Amniotic stem cell (primary cell): ENCODE measurements at regions not wholly inside any gene's neighbourhood (a gene's known extent, or its start where the extent isn't known, plus 50 kb on each side); places are given as distances from the start of the nearest gene placed in this dataset.
"Not testable (repeated sequence)": the region's sequence is repeated elsewhere in the genome, so short reads cannot be mapped to it uniquely, and the experiment has no call there.

Source experiments
- DNase-seq: peaks from one replicate; lab custom pipeline; 2025; lab: John Stamatoyannopoulos, UW

DNA sequence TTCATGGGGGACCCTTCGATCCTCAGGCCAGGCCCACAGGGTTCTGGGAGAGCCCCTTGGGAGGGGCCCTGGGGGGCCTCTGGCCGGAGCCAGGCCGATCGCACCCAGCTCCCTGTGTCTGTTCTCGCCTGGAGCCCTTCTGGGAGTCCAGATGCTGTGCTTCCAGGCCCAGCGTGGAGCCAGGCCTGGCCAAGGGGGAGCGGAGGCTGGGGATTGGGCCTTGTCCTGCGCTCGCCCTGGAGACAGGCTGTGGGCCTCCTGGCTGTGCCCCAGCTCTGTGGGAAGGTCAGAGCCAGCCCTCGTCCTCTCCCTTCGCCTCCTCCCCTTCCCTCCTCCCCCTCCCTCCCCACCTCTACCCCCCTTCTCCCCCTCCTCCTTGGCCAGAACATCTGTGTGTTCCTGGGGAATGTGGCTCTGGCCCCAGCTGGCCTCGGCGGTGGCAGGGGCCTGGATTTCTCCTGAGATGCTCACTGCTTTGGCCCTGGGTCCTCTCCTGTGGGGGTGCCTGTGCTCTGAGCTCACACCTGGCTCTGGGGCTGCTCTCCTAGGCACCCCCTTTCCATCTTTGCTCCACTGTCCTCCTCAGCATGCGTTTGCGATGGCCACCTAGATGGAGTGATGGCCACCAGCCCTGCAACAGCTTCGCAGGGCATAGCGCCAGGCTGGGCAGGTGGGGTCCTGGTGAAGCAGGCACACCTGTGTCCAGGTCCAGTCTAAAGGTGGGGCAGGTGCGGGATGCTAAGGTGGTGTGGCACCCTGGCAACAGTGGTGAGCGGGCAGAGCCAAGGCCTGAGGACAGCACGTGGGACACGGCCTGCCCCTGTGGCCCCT, 90.6 kb upstream of the CIBAR2 start:
- no peak for DNase-seq

DNA sequence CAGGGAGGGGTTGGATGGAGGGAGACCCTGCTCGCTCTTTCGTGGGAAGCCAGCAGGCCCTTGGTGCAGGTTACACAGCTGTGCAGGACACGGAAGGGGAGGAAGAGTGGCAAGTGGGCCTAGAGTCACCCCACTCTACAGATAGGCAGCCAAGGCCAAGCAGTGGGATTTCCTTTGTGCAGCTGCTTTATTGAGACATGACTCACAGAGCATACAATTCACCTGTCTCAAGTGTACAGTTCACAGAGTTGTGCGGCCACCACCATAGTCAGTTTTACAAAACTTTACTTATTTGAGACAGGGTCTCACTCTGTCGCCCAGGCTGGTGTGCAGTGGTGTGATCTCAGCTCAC, 91.2 kb upstream of the CIBAR2 start:
- no peak for DNase-seq

DNA sequence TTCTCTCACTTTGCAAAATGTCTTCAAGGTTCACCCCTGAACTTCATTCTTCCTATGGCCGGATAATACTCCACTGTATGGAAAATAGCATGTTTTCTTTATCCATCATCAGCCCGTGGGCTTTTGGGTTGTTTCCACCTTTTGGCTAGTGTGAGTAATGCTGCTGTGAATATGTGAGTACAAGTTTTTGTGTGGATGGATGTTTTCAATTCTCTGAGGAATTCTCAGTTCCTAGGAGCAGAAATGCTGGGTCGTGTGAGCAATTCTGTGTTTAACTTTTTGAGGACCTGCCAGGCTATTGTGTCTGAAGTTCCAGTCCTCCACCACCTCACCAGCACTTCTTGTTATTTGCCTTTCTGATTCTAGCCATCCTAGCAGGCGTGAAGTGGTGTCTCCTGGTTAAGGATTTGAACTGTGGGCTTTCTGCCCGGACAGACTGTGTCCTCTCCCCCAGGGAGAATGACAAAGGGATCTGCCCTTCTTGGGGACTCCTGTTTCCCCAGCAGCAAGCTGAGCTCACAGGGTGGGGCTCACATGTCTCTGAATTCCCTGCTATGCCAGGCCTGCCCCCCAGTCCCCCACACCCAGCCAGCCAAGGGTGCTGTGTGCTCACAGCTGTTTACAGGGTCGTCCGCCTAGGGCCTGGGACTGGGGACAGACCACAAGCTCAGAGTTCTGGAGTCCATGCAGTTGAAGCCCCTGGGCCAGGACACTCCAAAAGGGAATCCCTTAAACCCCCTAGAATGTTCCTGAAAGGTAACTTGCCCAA, 92.2 kb upstream of the CIBAR2 start:
- peak; percentile 68 for DNase-seq

DNA sequence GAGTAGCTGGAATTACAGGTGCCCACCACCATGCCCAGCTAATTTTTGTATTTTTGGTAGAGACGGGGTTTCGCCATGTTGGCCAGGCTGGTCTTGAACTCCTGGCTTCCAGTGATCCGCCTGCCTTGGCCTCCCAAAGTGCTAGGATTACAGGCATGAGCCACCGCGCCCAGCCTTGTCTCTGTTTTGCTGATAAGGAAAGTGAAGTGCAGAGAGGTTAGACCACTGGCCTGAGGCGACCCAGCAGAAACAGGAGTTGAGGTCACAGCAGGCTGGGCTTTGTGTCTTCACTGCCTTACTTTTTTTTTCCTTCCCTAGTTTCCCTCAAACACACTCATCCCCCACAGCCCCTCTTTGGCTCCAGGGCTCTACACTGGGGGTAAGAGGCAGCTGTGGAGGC, 93.0 kb upstream of the CIBAR2 start:
- not testable (repeated sequence) for DNase-seq

DNA sequence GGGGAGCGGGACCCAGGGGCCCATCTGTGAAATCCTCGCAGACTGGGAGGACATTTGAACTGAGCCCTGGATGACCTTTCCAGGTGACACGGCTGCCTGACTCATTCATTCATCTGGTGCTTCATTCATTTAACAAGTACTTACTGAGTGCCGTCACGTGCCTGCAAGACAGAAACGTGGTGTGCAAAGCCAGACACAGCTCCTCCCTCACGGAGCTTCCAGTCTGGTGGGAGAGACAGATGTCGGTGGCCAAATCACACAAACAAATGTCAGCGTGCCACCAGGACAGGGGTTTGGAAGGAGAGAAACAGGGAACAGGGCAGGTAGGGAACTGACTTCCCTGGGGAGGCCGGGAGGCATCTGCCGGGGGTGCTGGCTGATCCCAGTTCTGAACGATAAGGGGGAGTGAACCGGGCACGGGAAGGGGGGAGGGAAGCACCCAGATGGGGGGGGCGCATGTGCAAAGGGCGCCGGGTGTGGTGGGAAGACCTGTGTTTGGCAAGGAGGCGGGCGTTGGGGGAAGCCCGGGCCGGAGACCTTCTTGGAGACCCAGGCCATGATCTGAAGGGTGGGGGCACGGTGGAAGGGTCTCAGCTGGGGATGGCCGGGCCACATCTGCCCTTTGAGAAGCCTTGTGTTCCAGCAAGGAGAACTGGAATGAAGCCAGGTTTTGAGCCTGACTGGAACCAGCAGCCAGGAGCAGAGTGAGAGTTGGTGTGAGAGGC, 93.6 kb upstream of the CIBAR2 start:
- DNase-seq, result no peak

DNA sequence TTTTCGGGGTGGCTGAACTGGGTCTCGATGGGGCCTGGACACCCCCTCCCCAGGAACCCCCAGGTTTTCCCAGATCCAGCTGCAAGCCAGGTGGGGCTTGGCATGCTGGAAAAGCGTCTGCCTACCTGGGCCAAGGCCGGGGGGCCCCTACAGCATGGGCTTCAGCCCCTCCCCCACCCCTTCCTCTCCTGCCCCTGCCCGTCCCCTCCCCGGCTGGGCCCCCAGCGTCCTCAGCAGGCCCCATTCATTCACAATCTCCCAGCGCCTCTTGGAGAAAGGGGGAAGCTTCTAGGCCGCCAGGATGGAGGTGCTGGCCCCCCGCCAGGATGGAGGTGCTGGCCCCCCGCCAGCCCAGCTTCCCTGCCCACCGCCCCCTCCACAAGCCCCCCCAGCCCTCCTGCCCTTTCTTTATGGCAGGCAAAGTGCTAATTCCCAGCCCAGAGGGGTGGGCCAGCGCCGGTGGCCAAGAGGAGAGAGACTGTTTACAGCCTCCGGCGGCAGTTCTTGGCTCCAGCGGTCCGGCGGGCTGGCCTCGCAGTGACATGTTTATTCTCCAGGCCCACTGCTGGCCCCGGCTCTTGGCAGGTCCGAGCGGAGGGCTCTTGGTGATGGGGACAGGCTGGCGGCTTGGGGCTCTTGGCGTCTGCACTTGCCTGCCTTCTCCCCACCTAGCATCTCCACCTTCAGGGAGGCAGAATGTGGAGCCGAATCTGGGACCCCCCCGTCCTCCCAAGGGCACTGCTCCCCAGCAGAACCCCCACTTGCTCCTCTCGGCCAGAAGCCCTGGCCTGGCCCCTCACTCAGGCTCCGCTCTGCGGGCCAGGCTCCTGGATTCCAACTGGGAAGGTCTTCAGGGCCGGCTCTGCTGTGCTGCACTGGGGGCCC, 94.4 kb upstream of the CIBAR2 start:
- no peak for DNase-seq

DNA sequence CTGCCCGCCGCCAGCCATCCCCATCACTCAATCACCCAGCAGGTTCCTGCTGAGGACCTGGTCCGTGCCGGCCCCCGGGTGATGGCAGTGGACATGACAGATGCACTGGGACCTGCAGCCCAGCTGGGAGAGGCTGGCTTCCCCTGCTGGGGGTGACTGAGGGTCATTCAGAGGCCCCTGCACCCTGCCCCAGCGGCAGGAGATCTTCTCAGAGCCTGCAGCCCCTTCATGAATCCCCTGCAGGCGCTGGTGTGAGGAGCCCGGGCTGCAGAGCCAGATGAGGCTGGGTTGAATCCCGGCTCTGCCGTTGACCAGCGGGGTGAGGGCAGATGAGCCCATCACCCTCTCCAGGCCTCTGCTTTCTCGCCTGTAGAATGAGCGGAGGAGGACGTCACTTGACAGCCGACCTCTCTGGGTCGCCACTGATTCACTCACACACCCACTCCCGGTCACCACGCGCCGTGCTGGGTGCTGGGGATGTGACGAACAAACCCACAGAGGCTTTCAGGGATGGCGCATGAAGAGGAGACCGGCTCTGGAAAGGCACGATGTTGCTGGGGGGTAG, 95.2 kb upstream of the CIBAR2 start:
- DNase-seq, result no peak

DNA sequence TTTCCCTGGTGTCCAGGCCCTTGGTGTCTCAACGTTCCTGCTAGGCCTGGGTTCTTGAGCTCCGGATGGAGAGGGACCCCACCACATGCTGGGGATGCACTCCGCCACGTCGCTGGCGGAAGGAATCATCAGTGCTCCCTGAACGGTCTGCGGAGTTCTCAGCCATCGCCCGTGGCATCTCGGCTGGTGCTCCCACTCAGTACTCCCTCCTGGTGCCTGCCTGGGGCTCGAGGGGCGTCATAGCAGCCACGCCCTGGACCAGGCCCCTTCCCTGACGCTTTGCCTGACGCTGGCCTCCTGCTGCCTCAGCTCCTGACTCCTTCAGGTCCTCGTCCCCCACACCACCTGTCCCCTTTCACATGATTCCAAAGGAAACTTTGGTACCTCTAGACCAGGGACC, 95.9 kb upstream of the CIBAR2 start:
- DNase-seq, result no peak

DNA sequence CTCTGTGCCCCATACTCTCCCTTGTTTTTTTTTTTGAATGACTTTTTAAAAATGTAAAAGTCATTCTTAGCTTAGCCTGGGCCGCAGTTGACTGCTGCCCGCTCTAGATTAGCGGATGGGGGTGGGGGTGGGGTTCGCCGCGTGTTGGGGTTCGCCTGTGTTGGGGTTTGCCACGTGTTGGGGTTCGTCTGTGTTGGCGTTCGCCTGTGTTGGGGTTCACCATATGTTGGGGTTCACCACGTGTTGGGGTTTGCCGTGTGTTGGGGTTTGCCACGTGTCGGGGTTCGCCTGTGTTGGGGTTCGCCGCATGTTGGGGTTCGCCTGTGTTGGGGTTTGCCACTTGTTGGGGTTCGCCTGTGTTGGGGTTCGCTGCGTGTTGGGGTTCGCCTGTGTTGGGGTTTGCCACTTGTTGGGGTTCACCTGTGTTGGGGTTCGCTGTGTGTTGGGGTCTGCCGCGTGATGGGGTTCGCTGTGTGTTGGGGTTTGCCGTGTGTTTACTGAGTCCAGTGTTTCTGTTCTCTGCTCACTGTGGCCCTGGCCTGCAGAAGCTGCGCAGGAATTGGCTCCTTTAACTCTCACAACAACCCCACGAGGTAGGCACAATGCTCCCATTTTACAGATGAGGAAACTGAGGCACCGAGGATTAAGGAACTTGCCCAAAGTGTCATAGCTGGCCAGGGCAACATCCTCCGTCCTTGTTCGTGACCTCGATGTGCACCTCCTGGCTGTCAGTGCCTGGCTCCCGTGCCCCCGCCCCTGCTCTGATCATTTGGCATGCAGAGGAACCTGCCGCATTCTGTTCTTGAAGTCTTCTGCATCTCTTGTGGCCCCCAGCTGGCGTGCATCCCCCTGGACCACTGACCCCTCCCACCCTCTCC, 96.6 kb upstream of the CIBAR2 start:
- DNase-seq, result no peak

DNA sequence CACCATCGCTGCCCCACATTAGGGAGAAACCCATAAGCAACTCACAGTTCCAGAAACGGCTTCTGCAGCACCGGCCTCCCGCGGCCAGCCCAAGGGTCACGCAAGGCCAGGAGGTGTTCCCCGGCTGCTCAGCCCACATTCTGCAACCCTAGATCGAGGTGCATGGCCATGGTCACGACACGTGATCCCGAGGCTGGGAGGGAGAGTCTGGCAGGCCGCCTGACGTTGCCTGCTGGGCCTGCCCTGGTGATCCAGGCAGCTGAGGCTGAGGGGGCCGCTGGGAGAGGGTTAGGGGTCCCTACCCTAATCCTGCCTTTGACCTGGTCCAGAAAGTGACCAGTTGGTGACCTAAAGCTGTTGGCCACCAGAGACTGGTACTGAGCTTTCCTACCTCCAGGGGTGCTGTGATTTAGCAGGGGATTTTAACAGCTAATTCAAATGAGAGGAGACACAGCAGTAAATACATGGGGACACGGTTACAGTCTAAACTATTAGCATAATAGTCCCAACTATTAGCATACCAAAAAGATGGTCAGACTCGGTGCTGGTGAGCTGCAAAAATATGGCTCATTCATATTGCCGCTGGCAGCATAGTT, 97.4 kb upstream of the CIBAR2 start:
- DNase-seq, result no peak

DNA sequence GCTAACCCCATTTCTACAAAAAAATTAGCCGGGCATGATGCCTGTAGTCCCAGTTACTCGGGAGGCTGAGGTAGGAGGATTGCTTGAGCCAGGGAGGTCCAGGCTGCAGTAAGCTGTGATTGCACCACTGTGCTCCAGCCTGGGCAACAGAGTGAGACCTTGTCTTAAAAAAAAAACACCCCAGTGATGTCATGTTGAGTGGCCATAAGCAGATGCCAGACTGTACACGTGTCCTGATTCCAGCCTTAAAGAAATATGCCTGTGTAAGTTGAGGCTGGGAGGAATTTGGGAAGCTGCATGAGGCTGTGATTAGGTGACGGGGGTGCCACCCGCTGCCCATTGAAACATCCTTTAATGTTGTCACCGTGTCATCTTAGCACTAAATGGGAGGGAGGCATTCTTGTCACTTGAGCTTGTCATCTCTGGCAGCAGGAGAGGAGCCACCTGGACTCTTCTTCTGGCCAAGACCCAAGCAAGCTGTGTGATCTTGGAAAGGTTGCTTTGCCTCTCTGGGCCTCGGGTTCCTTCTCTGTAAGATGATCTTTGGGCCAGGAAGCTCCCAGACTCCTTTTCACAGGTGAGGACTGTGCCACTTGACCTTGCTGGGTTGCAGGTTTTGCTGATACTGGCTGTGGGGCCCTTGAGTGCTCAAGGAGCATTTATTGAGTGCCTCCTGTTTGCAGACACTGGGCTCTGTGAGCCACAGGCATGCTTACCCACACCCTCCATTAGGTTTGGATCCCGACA, 98.3 kb upstream of the CIBAR2 start:
- DNase-seq, result no peak

DNA sequence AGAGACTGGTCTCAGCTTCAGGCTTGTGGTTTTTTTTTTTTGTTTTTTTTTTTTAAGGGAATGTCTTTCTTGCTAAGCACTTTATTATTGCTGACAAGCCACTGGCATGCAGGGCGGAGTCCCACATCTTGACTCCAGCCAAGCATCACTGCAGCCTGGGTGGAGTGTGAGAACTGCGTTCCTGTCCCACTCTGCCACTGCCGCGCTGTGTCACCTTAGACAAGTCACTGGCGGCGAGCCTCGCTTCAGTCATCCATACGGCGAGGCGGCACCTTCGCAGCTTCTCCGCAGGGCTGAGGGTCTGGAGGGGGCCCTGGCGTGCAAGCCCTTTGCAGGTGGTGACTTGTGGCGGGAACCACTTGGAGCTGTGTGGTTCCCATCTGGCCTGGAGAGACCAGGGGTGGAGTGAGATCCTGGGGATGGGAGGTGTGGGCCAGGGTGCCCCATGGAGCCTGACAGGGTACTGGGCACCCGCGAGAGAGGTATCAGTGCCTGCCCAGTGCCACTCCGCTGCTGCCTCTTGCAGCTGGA, 99.1 kb upstream of the CIBAR2 start:
- no peak for DNase-seq

DNA sequence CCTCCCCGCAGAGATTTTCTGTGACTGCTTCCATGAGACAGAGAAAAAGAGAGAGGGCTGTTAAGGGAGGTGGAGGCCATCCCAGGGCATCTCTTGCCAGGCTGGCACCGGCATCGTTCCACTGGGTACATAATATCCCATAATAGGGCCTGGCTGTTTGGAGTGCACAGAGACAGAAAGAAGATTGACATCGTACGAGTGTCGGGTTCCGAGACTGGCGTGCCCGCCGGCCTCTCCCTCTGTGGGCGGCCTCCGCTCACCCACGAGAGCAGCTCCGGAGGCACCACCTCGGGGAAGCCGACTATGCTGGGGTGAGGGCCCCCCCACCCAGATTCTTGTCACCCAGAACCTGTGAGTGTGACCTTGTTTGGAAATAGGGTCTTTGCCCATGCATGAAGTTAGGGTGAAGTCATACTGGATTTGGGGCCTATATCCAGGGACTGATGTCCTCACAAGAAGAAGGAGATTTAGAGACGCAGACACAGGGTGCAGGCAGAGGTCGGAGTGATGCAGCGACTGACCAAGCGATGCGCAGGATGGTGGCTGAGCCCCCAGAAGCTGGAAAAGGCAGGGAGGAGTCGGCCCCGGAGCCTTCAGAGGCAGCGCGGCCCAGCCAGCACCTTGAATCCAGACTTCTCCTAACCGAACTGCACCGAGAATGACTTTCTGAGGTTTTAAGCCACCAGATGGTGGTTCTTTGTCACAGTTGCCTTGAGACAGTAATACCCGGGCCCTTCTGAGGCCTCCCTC, 101.8 kb upstream of the CIBAR2 start:
- DNase-seq, result no peak

DNA sequence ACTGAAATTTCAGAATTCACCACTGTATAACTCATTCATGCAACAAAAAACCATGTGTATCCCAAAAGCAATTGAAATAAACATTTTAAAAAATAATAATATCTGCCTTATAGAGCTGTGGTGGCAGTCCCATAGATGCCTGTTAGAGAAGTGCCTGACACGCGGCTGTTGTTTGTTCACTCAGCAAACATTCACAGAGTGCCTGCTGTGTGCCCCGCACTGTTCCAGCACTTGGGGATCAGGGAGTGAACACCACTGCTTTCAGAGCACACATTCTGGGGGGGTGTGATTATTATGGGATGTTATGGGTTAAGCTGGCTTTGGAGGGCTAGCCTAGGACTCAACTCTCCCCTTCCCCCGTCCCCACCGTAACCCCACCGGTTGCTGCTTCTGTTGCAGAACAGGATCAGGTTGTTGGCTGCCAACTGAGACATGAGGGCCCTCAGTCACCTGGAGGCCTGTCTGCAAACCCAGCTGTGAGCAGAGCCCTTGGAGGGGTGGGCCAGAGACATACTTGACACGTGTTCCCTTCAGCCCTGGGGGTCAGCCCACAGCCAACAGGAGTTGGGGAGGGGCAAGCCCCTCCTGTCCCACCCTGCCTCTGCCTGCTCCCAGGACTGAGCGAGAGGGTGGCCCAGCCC, 103.3 kb upstream of the CIBAR2 start:
- no peak for DNase-seq

DNA sequence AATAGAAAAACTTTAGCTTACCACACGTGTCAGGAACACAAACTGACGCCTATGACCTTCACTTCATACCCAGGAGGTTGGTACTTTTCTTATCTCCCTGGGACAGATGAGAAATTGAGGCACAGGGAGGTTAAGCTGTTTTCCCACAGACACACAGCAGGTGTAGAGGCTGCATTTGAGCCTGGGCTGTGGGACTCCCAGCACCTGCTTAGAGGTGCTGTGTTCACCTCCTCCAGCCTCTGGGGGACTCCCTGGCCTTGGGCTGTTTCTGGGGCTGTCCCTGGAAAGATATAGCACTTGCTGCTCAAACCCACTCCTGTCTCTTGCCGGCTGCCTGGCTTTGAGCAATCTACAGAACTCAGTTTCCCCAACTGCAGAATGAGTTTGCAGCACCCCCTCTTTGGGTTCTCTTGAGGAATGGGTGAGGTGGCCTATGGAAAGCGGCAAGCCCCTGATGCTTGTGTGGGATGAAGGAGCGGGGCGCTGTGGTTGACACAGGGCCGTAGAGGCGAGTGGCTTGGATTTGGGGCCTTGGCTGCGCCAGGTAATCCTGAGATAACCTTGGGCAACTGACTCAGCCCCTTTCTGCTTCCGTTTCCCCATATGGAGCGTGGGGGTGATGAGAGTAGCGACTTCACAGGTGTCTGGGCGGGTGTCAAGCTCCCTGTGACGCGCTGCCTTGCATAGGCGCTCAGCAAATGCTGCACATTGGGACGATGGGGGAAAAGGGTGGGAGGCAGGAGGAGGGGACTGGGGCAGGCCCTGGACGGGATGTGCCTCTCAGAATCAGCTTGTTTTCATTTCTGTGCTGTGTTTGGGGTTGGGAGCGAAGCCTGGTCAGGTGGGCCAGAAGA, 104.5 kb upstream of the CIBAR2 start:
- DNase-seq, result no peak

DNA sequence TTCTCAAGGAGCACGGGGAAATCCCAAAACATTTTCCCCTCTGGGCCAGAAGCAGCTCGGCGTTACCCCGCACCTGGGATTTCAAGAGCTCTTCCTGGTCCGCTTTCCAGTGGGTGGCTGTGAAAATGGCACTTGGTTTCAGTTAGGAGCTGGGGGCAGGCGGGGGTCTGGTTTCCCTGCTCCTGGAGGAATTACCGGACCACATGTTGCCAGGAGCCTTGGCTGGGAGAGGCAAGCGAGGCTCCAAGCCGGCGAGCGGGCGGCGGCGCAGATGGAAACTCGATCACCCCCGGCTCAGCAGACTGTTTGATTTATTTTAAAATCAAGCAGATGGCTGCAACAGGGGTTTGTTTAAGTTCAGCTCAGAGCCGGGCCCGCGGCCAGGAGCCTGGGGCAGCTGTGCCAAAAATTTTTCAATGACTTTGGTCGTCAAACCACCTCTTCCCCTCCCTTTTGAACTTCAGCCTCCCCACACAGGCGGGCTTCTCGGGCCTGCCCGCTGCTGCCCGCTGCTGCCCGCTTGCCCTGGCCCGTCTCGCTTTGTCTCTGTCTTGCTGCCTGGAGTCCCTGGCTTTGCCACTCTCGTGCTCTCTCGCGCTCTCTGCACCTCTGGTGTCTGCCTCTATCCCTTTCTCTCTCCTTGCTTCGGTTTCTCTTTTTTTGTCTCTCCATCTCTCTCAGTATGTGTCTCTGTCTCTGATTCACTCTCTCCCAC, 108.0 kb upstream of the CIBAR2 start:
- peak; percentile 61 for DNase-seq
